ENCODE measurements at regions not wholly inside any gene's neighbourhood (a gene's known extent, or its start where the extent isn't known, plus 50 kb on each side); places are given as distances from the start of the nearest gene placed in this dataset.

DNA sequence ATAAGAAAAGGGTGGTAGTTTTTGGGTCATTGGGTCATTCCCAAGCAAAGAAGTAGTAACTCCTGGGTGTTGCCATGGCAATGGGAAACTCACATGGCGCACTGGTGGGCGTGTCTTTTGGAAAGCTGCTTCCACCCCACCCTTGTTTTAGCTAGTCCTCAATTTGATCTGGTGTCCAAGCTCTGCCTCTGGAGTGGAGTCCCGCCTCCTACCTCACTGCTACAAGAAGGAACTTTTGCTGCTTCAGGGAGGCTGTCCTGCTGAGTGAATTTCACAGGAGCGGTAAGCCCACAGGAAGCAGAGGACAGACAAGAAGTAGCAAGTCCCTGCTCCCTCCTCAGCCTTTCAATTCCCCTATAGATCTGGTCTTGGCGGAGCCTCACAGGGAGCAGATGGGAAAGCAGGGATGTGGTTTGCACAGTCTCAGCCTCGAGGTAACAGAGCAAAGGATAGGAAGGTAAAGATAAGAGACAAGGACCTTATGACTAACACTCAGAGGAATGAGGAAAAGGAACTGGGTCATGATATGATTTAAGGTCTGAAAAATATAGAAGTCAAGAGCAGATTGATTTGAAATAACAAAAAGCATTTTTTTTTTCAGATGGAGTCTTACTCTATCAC, 700.3 kb downstream of the TNS3 start:
- peak; percentile 2 for DNase-seq (ENCODE audit: low read depth, low spot score)

DNA sequence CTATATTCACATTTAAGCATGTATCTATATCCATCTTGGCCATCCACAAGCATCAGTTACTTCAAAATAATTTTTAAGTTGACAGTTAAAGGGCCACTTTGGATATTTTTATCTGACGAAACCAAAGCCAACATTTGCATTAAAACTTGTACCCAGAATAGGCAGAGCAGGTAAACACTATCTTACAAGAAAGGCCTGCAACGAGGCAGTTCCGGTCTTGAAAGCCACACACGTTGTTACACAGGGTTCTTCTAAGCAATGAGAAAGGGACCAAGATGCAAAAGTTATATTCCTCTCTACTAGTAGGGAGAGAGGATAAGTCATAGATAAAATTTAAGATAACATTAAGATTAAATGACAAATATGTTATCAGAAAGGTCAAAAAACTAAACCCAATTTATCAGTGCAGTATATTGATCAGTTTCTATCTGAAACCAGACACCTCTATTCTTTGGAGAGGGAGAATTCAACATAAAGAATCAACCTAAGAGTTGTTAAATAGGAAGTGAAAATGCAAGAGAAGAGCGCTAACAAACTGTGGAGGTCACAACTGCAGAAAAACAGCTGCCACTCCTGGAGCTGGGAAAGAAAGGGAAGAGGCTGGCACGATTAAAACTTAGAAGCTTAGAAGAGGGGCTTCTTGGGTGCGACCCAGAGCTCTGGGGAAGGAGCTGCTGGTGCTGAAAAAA, 701.3 kb downstream of the TNS3 start:
- no peak for DNase-seq (ENCODE audit: low read depth, low spot score)

DNA sequence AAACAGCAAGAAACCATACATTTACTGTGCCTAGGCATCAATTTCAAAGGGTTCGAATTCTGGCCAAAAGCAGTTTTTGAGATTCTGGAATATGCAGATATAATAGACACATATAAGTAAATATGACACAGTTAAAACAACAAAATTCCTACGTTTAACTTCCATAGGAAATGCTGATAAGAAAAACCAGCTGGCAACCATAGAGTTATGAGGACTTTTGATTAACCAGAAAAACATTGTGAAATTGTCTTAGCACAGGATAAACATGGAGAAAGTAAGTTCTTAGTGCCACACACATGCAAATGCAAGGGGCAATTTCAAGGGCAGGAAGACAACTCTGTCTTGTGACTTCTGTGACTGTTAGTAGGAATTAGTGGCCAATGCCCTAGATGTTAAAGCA, 702.1 kb downstream of the TNS3 start:
- no peak for DNase-seq (ENCODE audit: low read depth, low spot score)

DNA sequence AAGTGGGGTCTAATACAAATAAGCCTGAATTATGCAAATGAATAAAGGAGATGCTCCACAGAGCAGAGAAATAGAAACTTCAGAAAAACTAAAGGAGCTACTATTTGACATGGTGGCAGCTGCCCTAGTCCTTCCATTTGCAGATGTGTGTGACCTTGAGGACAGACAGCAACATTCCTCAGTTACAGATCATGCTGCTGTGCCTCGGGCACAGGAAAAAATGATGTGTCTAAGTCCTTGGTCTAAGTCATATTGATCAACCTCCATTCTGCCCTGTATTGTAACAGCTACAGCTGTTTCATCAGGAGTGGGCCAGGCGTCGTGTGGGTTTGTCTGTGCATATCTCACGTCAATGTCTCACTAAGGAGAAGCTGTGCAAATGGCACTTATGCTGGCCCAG, 710.4 kb downstream of the TNS3 start:
- DNase-seq (ENCODE audit: low read depth, low spot score), result no peak

DNA sequence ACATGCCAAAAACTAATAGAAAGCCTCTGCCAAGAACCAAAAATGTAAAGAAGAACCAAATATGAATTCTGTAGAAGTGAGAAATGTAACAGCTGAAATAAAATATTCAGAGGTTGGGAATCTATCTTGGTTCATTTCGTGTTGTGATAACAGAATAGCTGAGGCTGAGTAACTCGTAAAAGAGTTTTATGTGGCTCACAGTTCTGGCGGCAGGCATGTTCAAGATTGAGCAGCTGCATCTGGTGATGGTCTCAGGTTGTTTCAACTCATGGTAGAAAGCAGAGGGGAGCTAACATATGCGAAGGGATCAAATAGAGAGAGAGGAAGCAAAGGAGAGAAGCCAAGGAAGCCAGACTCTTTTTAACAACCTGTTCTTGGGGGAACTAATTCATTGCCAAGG, 717.2 kb downstream of the TNS3 start:
- no peak for DNase-seq (ENCODE audit: low read depth, low spot score)

DNA sequence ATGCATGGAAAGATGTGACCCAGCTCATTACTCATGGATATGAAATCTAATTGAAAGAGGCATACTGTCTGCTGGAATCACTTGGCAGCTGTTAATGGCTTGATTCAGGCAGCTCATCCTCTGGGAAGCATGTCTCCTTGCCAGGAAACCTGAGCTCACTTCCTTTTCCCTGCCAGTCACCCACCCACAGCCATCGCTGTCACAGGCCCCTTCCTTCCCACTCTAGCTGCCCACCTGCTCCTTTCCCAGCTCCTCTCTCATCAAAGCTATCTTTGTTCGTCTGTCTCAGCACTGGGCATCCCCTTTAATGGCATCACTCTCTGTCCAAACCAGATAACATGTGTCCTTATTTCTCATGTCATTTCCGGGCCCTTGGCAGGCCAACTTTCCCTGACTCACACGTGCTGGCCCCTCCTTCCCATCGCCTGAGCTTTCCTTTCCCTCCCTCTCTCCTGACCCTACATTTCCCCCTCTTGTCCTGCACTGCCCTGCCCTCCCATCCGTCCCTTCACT, 721.9 kb downstream of the TNS3 start:
- DNase-seq (ENCODE audit: low read depth, low spot score), result no peak

DNA sequence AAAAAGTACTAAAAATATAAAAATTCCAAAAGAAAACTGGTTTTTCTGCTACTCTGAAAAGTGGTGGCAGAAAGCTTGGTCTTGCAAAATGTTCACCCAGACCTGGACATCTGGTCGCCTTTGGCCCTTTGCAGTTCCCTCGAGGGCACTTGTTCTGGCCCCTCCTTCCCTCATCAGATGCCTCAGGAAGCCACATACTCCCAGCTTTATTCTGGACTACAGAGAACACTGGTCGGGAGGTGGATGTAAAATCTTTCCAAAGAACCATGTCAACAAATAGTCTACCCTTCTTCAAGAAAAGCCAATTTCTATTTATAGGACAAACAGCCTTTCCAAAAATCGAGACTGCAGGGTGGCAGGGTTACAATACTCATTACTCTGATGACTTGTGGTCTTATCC, 726.1 kb downstream of the TNS3 start:
- DNase-seq (ENCODE audit: low read depth, low spot score), result no peak

DNA sequence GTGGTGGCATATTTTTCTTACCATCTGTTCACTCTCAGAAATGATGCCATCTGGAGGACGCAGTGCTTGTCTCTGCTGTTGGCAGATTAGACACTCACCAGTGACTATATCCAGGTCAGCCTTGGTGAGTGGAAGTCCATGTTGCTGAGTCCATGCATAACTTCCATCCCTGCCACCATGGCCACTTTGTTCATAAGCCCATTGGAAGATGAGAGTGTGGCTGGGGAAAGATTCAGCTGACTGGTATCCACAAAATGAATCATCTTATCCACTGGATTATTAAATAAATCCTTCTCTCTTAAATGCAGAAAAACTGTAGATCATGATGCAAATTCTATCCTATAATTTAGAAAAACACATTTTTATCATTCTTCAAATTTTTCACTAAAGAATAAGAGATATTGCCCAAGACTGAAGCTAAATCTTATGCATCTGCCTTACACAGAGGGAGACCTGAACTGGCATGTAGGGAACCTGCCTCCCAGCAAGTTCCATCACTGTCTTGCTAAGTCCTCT, 726.9 kb downstream of the TNS3 start:
- no peak for DNase-seq (ENCODE audit: low read depth, low spot score)

DNA sequence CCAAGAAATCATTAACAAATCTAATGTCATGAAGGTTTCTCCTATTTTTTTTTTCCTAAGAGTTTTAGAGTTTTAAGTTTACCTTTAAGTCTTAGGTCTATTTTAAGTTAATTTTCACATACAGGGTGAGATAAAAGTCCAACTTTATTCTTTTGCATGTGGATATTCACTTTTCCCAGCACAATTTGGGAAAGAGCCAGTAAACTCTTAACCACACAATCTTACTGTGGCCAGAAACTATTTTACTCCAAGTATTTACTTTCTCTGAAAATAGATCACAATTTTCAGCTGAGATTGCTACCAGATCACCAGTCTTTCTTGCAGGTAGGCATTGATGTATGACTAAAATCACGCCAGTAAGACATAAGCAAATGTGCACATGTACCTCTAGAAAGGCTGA, 728.5 kb downstream of the TNS3 start:
- DNase-seq (ENCODE audit: low read depth, low spot score), result no peak

DNA sequence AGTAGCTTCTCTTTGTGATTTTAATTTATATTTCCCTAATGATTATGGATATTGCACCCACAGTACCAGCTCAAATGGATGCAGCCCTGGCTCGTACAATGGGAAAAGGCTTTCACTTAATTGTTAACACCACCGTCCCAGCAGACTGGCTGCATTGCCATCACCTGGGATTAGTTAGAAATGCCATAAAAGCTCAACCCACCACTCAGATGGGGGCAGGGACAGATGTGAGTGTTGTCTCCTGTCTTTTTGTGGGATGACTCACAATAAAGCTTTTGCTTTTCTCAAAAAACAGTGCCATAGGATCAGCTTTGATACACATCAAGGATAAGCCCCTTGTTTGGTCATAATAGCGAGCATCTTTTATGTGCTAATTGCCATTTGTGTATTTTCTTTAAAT, 729.1 kb downstream of the TNS3 start:
- no peak for DNase-seq (ENCODE audit: low read depth, low spot score)

DNA sequence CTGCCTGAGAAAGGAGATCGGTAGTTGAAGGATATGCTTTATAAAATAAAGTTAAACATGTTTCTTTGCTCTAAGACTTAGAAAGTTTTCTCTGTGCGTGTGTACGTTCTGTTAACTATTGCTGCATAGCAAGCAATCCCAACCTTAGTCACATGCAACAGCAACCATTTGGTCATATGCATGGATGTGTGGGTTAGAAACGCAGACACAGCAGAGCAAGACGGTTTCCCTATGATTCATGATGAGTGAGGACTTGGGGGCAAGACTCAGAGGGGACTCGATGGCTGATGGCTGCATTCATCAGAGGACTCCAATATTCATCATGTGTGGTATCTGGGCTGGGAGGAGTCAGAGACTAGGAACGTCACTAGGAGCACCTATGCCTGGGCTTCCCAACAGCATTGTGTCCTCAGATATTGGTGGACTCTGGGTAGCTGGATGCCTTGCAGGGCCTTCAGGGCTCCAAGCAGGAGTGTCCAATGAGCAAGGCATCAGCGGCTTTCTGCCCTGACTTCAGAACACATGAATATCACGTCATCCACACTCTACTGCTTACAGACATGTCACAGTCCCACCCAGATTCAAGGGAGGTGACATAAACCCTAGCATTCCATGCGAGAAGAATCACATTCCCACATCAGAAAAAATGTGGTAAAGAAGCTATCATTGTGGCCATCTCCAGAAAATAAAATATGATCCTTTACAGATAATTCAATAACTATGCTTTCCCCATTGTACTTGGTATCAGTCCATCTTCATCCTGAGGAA, 731.2 kb downstream of the TNS3 start:
- DNase-seq (ENCODE audit: low read depth, low spot score), result no peak

DNA sequence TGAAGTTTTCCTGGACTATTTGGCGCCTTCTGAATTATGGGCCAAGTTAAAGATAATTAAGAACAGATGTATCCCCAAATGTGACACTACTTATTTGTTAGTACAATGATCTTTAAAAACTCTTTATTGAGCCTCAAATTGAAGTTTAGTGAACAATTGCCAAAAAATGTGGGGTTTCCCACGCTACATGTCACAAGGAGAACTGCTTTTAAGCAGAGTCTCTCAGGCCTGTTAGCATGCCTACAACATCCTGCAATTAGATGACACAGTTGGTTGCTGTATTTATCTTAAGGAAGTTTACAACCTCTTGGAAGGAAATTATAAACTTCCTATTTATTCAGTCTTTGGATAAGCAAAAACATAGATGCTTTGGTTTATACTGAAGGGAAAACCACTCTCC, 733.0 kb downstream of the TNS3 start:
- no peak for DNase-seq (ENCODE audit: low read depth, low spot score)

DNA sequence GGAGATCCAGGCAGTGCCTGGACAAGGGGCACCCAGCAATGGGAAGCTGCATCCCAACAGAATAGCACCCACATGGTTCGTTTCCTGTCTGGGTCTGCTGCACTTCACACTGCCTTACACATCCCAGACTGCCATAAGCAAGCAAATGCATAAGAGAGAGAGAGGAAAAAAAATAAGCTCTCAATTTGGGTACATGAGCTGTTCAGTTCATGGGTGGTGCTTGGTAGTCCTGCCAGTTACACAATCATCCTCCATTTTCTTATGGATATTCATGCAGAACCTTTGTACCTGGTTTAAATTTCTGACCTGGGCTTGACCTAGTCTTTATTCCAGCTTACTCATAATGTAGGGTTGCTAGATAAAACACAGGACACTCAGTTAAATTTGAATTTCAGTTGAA, 733.6 kb downstream of the TNS3 start:
- no peak for DNase-seq (ENCODE audit: low read depth, low spot score)

DNA sequence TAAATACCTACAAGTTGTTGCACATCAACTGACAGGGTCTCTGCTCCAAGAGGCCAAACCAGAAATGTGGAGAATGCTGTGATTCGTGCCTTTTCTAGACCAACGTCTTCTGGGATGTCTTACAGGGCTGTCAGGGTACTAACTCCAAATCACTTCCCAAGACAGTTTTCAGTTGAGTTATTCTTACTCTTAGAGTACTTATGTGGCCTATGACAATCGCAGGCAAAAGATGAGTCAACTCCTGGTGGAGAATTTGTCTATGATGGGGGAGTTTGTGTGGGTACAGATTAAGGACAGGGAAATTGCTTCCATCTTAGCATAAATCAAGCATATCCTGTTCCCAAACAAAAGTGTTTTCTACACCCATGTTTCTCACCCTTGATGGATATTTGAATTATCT, 734.8 kb downstream of the TNS3 start:
- no peak for DNase-seq (ENCODE audit: low read depth, low spot score)

DNA sequence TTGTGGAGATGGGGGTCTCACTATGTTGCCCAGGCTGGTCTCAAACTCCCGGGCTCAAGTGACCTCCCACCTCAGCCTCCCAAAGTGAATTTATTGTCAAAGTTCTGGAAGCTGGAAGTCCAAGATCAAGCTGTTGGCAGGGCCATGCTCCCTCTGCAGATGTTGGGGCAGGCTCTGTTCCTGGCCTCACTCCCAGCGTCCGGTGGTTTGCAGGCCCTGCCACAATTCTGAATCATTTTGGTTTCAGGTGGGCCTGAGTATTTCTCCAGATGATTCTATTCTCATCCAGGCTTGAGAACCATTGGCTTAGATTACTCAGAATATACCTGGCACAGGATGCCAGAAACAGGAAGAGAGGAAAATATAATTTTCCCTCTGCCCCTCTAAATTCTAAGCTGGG, 737.4 kb downstream of the TNS3 start:
- DNase-seq (ENCODE audit: low read depth, low spot score), result no peak

DNA sequence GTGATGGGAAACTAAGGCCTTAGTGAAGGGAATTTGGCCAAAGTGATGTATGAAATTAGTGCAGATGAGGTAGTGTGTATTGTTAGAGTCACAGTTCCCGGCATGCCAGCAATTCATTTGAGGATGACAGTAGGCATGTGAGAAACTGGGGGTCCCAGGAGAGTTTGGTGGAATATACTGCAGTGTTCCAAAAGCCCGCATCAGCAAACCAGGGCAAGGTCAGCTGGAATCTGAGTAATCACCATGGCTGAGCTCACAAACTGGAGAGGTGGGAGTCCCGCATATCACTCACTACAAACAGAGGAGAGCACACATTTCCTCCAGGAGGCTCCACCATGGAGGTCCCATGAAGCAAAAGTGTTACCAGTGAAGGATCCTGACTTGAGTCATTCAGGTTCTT, 740.7 kb downstream of the TNS3 start:
- no peak for DNase-seq (ENCODE audit: low read depth, low spot score)

DNA sequence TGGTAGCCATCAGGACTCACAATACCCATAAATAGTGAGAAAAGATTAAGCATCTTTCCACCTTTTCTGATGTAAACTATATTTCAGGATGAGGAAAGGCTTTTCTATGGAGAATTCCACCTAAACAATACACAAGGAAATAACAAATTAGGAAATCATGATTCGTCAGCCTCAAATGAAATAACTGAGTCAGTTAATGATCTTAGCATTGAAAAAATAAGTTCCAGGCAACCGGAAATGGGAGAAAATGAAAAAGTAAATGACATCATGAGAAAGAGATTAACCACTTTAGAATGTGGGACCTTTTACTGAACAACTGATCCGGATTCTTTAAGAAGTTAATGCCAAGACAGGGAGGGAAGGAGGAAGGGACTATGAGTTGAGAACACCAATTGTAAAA, 742.3 kb downstream of the TNS3 start:
- no peak for DNase-seq (ENCODE audit: low read depth, low spot score)

DNA sequence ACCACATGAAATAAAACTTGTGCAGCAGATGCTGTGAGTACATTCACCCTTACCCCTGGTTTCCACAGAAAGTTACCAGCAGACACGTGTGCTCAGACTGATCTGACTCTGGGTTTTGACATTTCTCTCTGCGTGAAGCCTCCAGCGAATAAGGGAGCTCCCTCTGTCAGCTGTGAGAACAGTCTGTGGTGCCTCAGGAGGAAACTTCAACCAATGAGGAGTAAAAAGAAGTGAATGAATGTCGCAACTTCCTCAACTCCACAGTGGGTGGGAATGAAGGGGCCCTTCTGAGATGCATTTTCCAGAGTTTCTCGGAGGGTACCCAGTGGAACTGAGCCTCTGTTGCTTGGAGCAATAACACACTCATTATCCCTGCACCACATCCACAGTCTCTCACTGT, 743.4 kb downstream of the TNS3 start:
- DNase-seq (ENCODE audit: low read depth, low spot score), result no peak

DNA sequence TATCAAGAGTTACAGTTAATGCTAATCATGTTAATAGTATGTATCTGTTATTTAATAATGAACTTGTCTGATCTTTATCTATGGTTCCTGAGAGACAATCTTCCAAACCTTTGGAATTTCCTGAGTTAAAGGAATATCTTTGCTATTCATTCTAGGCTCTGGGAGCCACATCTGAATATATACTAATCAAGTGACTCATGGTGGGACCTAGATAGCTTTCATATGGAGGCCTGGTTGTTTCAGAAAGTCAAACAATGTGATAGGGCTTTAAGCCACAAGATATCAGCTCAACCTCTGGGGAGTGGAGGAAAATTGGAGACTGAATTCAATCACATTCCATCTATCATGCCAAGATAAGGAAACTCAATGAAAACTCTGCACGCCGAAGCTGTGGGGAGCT, 746.4 kb downstream of the TNS3 start:
- DNase-seq (ENCODE audit: low read depth, low spot score), result no peak

DNA sequence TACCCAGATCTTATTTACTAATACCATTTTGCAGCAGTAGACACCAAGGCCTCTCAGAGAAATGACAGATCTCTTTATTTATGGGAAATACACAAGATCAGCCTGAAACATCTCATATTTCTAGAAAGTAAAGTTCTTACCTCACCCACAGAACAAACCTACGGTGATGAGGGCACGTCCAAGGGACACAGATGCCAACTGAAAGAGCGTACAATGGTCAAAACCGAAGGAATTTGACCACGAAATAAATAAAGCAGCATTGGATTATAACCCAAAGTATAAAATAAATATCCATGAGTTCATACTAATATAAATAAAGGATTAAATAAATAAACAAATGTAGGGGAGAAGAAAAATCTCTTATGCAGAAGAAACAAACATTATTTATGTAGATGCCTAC, 747.0 kb downstream of the TNS3 start:
- no peak for DNase-seq (ENCODE audit: low read depth, low spot score)

DNA sequence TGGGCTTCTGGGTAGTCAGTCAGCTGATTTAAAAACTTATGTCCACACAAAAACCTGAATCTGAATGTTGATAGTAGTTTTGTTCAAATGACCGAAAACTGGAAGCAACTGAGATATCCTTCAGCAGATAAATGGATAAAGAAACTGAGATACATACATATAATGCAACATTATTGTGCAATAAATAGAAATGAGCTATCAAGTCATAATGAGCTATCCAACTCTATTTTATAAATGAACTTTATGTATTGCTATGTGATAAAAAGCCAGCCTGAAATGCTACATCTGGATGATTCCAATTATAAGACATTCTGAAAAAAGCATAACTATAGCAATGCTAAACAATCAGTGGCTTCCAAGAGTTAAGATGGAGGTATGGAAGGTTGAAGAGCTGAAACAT, 748.7 kb downstream of the TNS3 start:
- no peak for DNase-seq (ENCODE audit: low read depth, low spot score)

DNA sequence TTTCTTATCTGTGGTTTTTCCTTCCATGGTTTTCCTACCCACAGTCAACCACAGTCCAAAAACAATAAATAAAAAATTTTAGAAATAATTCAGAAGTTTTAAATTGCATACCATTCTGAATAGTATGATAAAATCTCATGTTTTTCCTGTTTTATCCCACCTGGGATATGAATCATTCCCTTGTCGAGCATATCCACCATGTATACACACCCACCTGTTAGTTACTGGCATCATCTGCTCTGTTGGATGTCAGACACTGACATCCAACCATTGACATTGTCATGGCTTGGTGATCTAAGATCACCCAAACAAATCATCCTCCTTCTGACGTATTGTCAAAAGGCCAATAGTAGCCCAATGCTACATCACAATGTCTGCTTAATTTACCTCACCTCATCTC, 749.8 kb downstream of the TNS3 start:
- DNase-seq (ENCODE audit: low read depth, low spot score), result no peak

DNA sequence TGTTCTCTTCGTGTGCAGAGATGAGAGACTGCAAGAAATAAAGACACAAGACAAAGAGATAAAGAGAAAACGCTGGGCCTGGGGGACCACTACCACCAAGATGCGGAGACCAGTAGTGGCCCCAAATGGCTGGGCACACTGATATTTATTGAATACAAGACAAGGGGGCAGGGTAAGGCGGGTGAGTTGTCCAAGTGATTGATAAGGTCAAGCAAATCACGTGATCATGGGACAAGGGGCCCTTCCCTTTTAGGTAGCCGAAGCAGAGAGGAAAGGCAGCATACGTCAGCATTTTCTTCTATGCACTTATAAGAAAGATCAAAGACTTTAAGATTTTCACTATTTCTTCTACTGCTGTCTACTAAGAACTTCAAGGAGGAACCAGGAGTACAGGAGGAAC, 762.1 kb downstream of the TNS3 start:
- DNase-seq (ENCODE audit: low read depth, low spot score), result no peak
